GM04503 (cell line): ENCODE measurements at regions not wholly inside any gene's neighbourhood (a gene's known extent, or its start where the extent isn't known, plus 50 kb on each side); places are given as distances from the start of the nearest gene placed in this dataset.

Experiments
- DNase-seq: peaks from one replicate; pipeline ENCODE4 v3.0.0-alpha.2; 2012; ENCODE audit warnings: low read depth

DNA sequence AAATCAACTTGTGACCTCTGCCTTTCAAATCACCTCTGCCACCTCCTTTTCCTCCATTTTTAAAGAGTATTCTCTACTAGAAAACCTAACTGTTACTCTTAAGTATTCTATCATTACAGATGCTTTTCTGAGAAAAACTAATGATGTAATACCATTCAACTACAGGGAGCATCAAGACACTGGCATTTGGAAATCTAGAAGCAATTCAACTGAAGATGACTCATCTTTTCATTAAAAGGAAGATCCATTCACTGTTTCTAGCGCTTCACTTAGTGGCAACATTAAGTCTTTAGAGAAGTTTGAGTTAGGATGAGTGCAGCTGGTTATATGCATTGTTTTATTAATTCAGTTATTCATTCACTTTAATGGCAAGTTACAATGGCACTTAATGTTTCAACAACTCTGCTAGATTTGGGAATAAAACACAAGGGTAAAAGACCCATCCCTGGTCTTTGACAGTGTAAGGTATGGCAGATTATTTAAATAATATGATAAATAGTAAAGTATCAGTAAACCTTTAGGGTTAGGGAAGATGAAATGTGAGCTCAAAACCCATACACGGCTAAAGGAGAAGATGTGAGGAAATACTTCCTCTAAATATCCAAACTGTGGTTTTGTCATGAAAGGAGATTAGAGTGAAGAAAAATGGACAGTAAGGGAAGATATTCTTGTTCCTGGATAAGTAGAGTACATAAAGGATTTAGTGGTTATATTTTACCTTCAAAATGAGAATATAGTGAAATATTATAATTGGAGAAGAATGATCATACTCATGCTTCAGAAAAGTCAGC is 61.7 kb downstream of the KCNJ2 start:
- DNase-seq = no peak

- no peak for DNase-seq
Observed at GRCh38 chr17:70232466-70232865, 63.1 kb downstream of the KCNJ2 start.

GRCh38 chr17:70235252-70235651 is 65.9 kb downstream of the KCNJ2 start:
- DNase-seq = no peak

- DNase-seq = no peak
Observed at GRCh38 chr17:70238228-70238627, 68.9 kb downstream of the KCNJ2 start.

- DNase-seq = no peak
Observed at GRCh38 chr17:70238646-70239045, 69.3 kb downstream of the KCNJ2 start.

- DNase-seq = no peak
Observed at GRCh38 chr17:70239391-70239826, 70.1 kb downstream of the KCNJ2 start.

DNA sequence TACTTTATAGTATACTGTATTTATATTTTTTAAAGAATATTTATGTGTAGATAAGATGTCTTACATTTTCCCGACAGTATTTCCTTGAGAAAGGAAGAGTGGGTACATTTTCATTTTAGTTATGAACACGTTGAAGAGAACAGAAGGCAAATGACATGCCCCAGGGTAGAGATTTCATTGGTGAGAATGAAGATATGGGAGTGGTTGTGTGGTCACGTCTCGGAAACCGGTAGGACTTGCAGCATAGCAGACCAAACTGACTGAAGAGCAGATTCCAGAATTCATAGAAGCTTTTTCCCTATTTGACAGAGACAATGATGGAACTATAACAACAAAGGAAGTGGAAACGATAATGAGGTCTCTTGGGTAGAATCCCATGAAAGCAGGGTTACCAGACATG is 71.7 kb downstream of the KCNJ2 start:
- DNase-seq = no peak

- DNase-seq = no peak
Observed at GRCh38 chr17:70242781-70243437, 73.6 kb downstream of the KCNJ2 start.

- DNase-seq = no peak
Observed at GRCh38 chr17:70251706-70252105, 82.4 kb downstream of the KCNJ2 start.

DNA sequence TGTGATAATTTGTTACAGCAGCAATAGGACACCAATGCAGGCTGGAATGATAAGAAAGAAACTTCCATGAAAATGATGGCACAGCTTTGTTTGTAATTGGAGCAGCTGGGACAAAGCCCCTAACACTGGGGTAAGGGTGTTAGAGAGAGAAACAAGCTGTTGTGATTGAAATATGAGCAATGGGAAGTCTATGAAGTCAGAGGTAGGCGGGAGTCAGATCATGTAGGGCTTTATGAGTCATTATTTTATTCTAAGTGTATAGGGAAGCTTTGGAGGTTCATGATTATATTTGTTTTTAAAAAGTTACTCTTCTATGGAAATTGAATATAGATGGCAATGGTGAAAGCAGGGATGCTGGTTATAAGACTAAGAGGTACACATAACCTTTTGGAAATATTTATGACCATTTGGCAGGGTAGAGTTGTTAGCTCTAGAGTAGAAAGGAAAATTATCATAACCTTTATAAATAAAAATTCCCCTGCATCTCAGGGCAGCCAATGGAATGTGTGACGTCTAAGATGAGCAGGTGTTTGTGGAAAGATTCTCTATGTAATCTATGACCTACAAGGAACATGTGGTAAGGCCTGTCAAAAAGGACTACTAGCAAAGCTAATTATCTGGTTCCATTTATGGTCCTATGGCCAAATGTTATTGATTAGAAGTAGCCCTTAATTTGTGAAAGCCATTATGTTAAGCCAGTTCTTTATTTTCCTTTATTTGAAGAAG is 85.6 kb downstream of the KCNJ2 start:
- no peak for DNase-seq

- no peak for DNase-seq
Observed at GRCh38 chr17:70256751-70257150, 87.4 kb downstream of the KCNJ2 start.

GRCh38 chr17:70258465-70258864 is 89.1 kb downstream of the KCNJ2 start:
- DNase-seq = no peak

- DNase-seq = no peak
Observed at GRCh38 chr17:70259400-70259799, 90.1 kb downstream of the KCNJ2 start.

DNA sequence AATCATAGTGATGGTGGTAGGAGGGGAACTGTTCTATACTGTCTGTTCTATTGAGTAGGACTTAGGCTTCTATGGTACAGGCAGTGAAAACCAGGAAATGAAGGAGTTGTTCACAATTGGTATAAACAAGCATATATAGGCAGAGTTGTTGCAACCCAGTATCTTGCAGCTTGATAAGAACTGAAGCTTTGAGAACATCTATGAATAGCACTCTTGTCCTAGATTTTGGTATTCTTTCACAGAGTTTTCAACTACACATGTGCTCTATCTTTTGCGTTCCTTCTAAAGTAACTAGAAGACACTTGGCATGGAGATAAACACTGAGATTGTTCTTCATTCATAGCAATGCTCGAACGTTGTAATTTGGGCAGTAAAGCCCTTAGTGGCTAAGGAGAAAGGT is 91.8 kb downstream of the KCNJ2 start:
- DNase-seq = no peak

DNA sequence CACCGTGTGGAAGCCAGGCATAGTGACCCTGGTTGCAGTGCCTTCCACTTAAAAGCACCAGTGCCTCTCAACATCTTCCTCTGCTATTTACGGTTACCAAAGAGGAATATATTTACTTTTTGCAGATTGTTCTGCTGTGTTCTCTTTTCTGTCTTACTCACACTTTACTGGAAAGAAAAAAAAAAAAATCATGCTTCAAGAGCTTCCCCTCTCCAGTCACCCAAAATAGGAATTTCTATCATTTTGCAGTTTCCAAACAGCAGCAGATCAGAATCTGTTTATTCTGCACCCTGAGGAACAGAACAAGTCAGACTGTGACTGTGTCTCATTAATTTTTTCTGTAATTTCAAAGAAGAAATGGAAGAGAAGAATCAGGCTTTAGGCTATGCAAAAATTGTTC is 96.1 kb downstream of the KCNJ2 start:
- no peak for DNase-seq

GRCh38 chr17:70266394-70266793 is 97.1 kb downstream of the KCNJ2 start:
- DNase-seq = no peak

GRCh38 chr17:70268383-70268782 is 99.1 kb downstream of the KCNJ2 start:
- DNase-seq = no peak

DNA sequence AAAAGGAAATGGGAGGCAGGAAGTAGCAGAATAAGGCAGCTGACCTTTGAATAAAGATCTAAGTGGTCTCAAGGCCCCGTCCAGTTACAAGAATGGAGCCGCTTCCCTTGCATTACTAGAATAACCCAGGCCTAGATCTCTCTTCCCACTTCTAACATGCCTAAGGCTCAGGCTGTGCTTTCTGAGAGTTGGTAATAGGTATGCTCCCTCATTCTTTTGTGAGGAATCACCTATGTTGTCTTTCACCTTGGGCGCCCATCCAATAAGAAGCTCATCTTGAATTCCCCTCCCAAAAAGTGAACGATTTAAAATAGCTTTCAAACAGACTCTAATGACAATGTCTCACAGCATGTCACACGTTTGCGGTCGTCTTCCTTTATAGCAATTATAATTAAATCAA is 101.2 kb downstream of the KCNJ2 start:
- DNase-seq = no peak

GRCh38 chr17:70271200-70271599 is 101.9 kb downstream of the KCNJ2 start:
- DNase-seq = no peak

- DNase-seq = no peak
Observed at GRCh38 chr17:70271672-70272071, 102.3 kb downstream of the KCNJ2 start.

- DNase-seq = no peak
Observed at GRCh38 chr17:70274255-70274654, 104.9 kb downstream of the KCNJ2 start.

DNA sequence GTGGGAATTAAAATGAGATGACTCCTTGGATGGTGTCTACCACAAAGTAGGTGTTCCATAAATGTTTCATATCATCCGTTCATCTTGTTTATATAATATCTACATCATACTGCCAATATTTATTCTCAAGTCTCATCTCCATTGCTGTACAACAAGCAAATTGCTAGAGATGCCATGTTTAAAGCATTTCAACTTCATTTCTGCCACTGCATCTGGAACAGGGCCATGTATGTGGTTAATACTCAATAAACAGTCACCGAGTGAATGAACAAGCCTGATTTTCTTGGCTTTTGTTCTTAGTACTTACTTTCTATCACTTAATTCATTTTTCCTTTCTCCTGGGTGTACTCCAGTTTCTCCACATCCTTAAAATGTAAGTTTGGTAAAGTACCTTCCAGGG is 107.6 kb downstream of the KCNJ2 start:
- DNase-seq = no peak

GRCh38 chr17:70278844-70279462 is 109.6 kb downstream of the KCNJ2 start:
- no peak for DNase-seq
